ENCODE measurements at regions not wholly inside any gene's neighbourhood (a gene's known extent, or its start where the extent isn't known, plus 50 kb on each side); places are given as distances from the start of the nearest gene placed in this dataset.

DNA sequence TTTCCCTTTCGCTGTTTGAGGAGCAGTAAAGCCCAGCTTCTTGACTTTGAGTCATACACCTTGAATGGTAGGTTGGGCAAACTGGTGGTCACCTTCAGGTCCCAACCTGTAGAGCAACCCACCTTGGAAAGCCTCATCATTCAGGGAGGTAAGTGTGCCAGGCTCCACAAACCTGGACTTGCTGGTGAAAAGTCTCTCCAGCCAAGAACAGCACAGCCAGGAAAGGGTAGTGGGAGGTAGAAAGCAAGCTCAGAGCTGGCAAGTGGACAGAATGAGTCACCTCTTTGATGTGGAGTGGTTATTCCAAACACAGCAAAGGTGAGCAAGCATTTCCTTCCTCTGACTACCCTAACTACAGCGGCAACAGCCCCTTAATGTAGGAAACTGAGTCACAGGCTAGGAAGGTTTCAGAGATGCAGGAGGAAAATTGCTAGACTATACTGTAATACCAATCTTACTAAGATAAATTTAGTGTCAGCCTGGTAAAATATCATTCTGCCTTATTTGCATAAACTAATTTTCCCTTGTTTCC, 117.5 kb upstream of the MTAP start:
- TF ChIP-seq, protein P1, sequence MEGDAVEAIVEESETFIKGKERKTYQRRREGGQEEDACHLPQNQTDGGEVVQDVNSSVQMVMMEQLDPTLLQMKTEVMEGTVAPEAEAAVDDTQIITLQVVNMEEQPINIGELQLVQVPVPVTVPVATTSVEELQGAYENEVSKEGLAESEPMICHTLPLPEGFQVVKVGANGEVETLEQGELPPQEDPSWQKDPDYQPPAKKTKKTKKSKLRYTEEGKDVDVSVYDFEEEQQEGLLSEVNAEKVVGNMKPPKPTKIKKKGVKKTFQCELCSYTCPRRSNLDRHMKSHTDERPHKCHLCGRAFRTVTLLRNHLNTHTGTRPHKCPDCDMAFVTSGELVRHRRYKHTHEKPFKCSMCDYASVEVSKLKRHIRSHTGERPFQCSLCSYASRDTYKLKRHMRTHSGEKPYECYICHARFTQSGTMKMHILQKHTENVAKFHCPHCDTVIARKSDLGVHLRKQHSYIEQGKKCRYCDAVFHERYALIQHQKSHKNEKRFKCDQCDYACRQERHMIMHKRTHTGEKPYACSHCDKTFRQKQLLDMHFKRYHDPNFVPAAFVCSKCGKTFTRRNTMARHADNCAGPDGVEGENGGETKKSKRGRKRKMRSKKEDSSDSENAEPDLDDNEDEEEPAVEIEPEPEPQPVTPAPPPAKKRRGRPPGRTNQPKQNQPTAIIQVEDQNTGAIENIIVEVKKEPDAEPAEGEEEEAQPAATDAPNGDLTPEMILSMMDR (conservative IDR thresholded peaks at IDR 0.05) = no peak
- TF ChIP-seq ZFX (IDR thresholded peaks at IDR 0.05) = no peak
